ENCODE measurements at regions not wholly inside any gene's neighbourhood (a gene's known extent, or its start where the extent isn't known, plus 50 kb on each side); places are given as distances from the start of the nearest gene placed in this dataset.

DNA sequence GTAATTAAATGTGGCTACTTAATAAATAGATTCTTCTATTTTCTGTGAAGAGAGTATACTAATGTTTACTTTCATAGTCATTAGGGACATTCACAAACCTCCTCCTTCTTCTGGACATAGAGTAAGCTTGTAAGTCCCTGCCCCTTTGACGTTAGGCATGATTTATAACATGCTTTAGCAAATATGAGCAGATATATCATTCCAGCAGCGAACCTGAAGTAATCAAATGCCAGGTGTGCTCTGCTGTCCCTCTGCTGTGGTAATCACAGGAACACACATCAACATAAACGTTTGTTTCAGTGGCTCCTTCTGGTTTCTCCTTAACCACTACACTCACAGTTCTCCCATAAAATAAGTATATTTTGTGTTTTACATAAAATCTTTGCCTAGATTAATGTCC, 961.8 kb downstream of the FLRT2 start:
- Histone ChIP-seq H3K4me3 (no peak overlapping the region), H3K27me3 (no peaks in the 10 kb centered on the region), H3K4me1 (no peaks in the 10 kb centered on the region), H3K27ac (no peak overlapping the region), H3K36me3 (no peaks in the 10 kb centered on the region), H3K9me3 (peaks cover 0 to 2% (median 0%) of the 10 kb centered on the region in 4 donors)
- WGBS, 2 donors, result 50 to 56% methylated on average over 3 of the region's 3 CpGs
- DNase-seq (ENCODE audit: low spot score in 2 of 2), result no peak
- TF ChIP-seq POLR2A (IDR thresholded peaks at IDR 0.05) (no peak), EP300 (IDR thresholded peaks at IDR 0.05) (no peak)
- TF ChIP-seq, protein P1, sequence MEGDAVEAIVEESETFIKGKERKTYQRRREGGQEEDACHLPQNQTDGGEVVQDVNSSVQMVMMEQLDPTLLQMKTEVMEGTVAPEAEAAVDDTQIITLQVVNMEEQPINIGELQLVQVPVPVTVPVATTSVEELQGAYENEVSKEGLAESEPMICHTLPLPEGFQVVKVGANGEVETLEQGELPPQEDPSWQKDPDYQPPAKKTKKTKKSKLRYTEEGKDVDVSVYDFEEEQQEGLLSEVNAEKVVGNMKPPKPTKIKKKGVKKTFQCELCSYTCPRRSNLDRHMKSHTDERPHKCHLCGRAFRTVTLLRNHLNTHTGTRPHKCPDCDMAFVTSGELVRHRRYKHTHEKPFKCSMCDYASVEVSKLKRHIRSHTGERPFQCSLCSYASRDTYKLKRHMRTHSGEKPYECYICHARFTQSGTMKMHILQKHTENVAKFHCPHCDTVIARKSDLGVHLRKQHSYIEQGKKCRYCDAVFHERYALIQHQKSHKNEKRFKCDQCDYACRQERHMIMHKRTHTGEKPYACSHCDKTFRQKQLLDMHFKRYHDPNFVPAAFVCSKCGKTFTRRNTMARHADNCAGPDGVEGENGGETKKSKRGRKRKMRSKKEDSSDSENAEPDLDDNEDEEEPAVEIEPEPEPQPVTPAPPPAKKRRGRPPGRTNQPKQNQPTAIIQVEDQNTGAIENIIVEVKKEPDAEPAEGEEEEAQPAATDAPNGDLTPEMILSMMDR (IDR thresholded peaks at IDR 0.05), result no peak

DNA sequence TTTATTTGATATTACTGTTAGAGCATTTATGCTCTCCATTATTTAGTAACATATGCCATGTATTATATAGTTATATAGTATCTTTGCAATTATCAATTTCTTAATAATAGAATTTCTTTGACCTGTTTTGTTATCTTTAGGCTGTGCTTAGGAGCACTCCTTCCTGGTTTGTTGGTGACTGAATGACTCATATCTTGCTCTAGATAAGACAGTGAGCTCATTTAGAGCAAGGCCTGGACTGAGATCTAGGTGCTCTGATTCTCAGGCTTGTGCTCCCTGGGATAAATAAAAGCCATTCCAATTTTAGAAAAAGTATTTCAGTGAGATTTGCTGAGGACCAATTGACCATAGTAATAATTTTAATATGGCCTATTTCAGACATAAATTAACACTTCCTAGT, 951.2 kb downstream of the FLRT2 start:
- no peaks in the 10 kb centered on the region for H3K9me3 ChIP-seq
- no peaks in the 10 kb centered on the region for H3K36me3 ChIP-seq
- TF ChIP-seq, protein P1 (IDR thresholded peaks at IDR 0.05), result no peak
- TF ChIP-seq POLR2A (IDR thresholded peaks at IDR 0.05), result no peak
- TF ChIP-seq EP300 (IDR thresholded peaks at IDR 0.05), result no peak
- no peak overlapping the region for H3K27ac ChIP-seq
- no peak for DNase-seq (ENCODE audit: low spot score in 2 of 2)
- no peaks in the 10 kb centered on the region for H3K4me1 ChIP-seq
- H3K4me3 ChIP-seq, result no peak overlapping the region
- H3K27me3 ChIP-seq, result no peaks in the 10 kb centered on the region

DNA sequence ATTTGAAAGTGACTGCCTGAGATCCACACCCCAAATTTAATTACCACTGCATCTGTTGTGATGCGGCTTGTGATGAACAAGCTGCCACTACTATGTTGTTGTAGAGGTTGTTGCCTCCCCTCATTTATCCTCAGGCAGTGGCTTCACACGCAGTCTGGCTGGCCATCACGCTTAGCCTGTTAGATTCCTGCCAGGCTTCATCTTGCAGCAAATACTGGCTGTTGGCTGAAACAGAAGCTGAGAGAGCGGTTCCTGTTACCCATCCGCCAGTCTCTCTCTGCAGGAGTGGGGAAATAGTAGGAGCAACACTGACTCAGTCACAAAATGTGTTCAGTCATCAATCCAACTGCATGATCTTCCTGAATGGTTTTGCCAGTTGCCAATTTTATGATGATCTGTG, 934.4 kb downstream of the FLRT2 start:
- H3K36me3 ChIP-seq, result no peaks in the 10 kb centered on the region
- 62 to 93% methylated on average over 5 of the region's 5 CpGs for WGBS, 2 donors
- TF ChIP-seq POLR2A (IDR thresholded peaks at IDR 0.05), result no peak

DNA sequence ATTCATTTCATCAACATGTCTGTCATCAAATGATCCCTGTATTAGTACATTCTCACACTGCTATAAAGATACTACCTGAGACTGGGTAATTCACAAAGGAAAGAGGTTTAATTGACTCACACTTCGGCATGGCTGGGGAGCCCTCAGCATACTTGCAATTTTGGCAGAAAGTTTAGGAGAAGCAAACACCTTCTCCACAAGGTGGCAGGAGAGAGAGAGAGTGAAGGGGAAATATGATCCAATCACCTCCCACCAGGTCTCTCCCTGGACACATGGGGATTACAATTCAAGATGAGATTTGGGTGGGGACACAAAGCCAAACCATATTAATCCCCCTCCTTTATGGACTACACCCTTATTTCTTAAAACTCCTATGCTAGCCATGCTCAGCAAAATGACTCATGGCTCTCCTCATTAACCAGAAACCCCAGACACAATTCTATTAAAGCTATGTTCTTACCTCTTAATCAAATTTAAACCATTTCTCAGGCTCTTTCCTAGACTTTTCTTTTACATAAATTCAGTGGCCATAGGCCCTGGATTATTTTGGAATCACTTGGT, 932.3 kb downstream of the FLRT2 start:
- DNase-seq (ENCODE audit: low spot score in 2 of 2), result no peak
- Histone ChIP-seq H3K27ac (no peak overlapping the region), H3K27me3 (no peaks in the 10 kb centered on the region), H3K36me3 (no peaks in the 10 kb centered on the region), H3K4me3 (no peak overlapping the region), H3K4me1 (no peaks in the 10 kb centered on the region), H3K9me3 (no peaks in the 10 kb centered on the region)
- TF ChIP-seq, protein P1 (IDR thresholded peaks at IDR 0.05), result no peak
- TF ChIP-seq POLR2A (IDR thresholded peaks at IDR 0.05) (no peak), EP300 (IDR thresholded peaks at IDR 0.05) (no peak)
- WGBS, 2 donors, result 70 to 76% methylated on average over 1 of the region's 1 CpG

More for the DNA sequence above, 934.4 kb downstream of the FLRT2 start:
- Histone ChIP-seq H3K4me3 (no peak overlapping the region), H3K4me1 (no peaks in the 10 kb centered on the region), H3K27ac (no peak overlapping the region), H3K27me3 (no peaks in the 10 kb centered on the region), H3K9me3 (no peaks in the 10 kb centered on the region)
- no peak for DNase-seq (ENCODE audit: low spot score in 2 of 2)

DNA sequence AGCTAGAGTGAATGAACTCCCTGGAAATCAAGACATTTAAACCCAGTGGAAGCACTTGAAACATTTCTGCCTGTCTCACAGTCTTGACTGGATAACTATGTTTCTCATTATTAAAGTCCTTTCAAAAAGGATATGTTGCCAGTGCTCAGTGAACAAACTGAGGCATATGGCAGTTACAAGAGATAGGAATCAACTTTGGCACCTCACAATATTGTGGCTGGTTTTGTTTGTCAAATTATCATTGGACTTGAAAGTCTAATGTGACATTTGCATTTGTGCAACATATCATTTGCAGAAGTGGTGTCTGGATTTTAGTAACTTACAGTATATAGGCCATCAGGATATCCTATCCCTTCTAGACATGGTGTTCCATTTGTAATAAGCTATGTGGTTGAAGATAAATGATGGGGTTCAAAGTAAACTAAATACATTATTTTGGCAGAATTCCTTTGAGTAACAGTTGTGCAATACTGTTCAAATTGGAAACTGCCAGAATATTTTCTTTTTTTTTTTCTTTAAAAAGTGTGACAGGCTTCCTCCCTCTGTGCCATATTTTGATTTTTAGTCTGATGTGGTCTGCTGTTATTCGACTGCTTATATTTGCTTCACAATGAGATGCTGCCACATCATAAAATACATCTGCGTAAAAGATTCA, 927.7 kb downstream of the FLRT2 start:
- no peak for DNase-seq (ENCODE audit: low spot score in 2 of 2)
- TF ChIP-seq POLR2A (IDR thresholded peaks at IDR 0.05), result no peak
- TF ChIP-seq, protein P1 (IDR thresholded peaks at IDR 0.05), result no peak
- TF ChIP-seq EP300 (IDR thresholded peaks at IDR 0.05), result no peak

More for the DNA sequence above, 927.7 kb downstream of the FLRT2 start:
- WGBS, 2 donors, result 85 to 93% methylated on average over 2 of the region's 2 CpGs
- Histone ChIP-seq H3K4me3 (no peak overlapping the region), H3K4me1 (no peaks in the 10 kb centered on the region), H3K36me3 (no peaks in the 10 kb centered on the region), H3K27ac (no peak overlapping the region), H3K27me3 (no peaks in the 10 kb centered on the region), H3K9me3 (no peaks in the 10 kb centered on the region)
